Endothelial cell (in vitro differentiated cells): ENCODE measurements at regions not wholly inside any gene's neighbourhood (a gene's known extent, or its start where the extent isn't known, plus 50 kb on each side); places are given as distances from the start of the nearest gene placed in this dataset.

ENCODE experiments used
- DNase-seq: peaks from one replicate; pipeline ENCODE4 v3.0.0; 2021; ENCODE audit warnings: low spot score
- H3K27ac Mint-ChIP-seq: one replicate; pipeline ENCODE4 v1.8.0; 2021; ENCODE audit warnings: mixed read lengths, inconsistent platforms; ENCODE audit not compliant: unreplicated experiment
- H3K27me3 Mint-ChIP-seq: one replicate; pipeline ENCODE4 v1.8.0; 2021; ENCODE audit warnings: mild to moderate bottlenecking, moderate library complexity, mixed read lengths, inconsistent platforms; ENCODE audit not compliant: unreplicated experiment
- H3K36me3 Mint-ChIP-seq: one replicate; pipeline ENCODE4 v1.8.0; 2021; ENCODE audit warnings: mild to moderate bottlenecking, low read depth, mixed read lengths, inconsistent platforms; ENCODE audit not compliant: unreplicated experiment
- H3K4me1 Mint-ChIP-seq: one replicate; pipeline ENCODE4 v1.8.0; 2021; ENCODE audit warnings: mild to moderate bottlenecking, mixed read lengths, inconsistent platforms; ENCODE audit not compliant: unreplicated experiment
- H3K4me3 Mint-ChIP-seq: one replicate; pipeline ENCODE4 v1.8.0; 2021; ENCODE audit warnings: mild to moderate bottlenecking, mixed read lengths, inconsistent platforms; ENCODE audit not compliant: unreplicated experiment
- H3K9me3 Mint-ChIP-seq: one replicate; pipeline ENCODE4 v1.8.0; 2021; ENCODE audit warnings: mixed read lengths, inconsistent platforms; ENCODE audit not compliant: unreplicated experiment
- CTCF ChIP-seq: fragments of 200-600 bp; sonication (generic); IDR thresholded peaks from one replicate; pipeline ENCODE4 v1.5.0; 2021; ENCODE audit warnings: antibody characterized with exemption; ENCODE audit not compliant: unreplicated experiment

- DNase-seq: no peak
- H3K4me1 Mint-ChIP-seq: peaks cover 2% of the 10 kb centered on the region
- no peaks in the 10 kb centered on the region for H3K36me3 Mint-ChIP-seq
- no peak overlapping the region for H3K27ac Mint-ChIP-seq
- peaks cover 2% of the 10 kb centered on the region for H3K27me3 Mint-ChIP-seq
- H3K4me3 Mint-ChIP-seq: no peak overlapping the region
- TF ChIP-seq CTCF: no peak
- no peaks in the 10 kb centered on the region for H3K9me3 Mint-ChIP-seq
Measured at GRCh38 chr2:45218297-45218696, 209.0 kb upstream of the SIX2 start.

GRCh38 chr2:45216118-45216517, 206.9 kb upstream of the SIX2 start:
- Mint-ChIP-seq H3K4me3 (no peak overlapping the region), H3K27me3 (peaks cover 2% of the 10 kb centered on the region), H3K36me3 (no peaks in the 10 kb centered on the region), H3K27ac (no peak overlapping the region), H3K4me1 (peaks cover 8% of the 10 kb centered on the region), H3K9me3 (no peaks in the 10 kb centered on the region)
- no peak for DNase-seq
- TF ChIP-seq CTCF: no peak

GRCh38 chr2:45214550-45214949, 205.3 kb upstream of the SIX2 start:
- DNase-seq: no peak
- Mint-ChIP-seq H3K27me3 (no peaks in the 10 kb centered on the region), H3K4me1 (peaks cover 8% of the 10 kb centered on the region), H3K9me3 (no peaks in the 10 kb centered on the region), H3K4me3 (no peak overlapping the region), H3K27ac (no peak overlapping the region), H3K36me3 (no peaks in the 10 kb centered on the region)
- no peak for TF ChIP-seq CTCF

- no peak for DNase-seq
- Mint-ChIP-seq H3K4me1 (peaks cover 8% of the 10 kb centered on the region), H3K27me3 (peaks cover 1% of the 10 kb centered on the region), H3K9me3 (no peaks in the 10 kb centered on the region), H3K36me3 (no peaks in the 10 kb centered on the region), H3K27ac (no peak overlapping the region), H3K4me3 (no peak overlapping the region)
- no peak for TF ChIP-seq CTCF
Measured at GRCh38 chr2:45212953-45213635, 203.8 kb upstream of the SIX2 start.

GRCh38 chr2:45211636-45212035, 202.4 kb upstream of the SIX2 start:
- H3K27me3 Mint-ChIP-seq: peaks cover 2% of the 10 kb centered on the region
- TF ChIP-seq CTCF: no peak
- H3K27ac Mint-ChIP-seq: no peak overlapping the region
- DNase-seq: no peak
- H3K36me3 Mint-ChIP-seq: no peaks in the 10 kb centered on the region
- no peaks in the 10 kb centered on the region for H3K9me3 Mint-ChIP-seq
- no peak overlapping the region for H3K4me3 Mint-ChIP-seq
- peaks cover 8% of the 10 kb centered on the region for H3K4me1 Mint-ChIP-seq
